CD4-positive, alpha-beta memory T cell (primary cell): ENCODE measurements at regions not wholly inside any gene's neighbourhood (a gene's known extent, or its start where the extent isn't known, plus 50 kb on each side); places are given as distances from the start of the nearest gene placed in this dataset.
A peak's percentile ranks its signal among the peaks of the same experiment; 100 is the strongest.

Experiments used
- CTCF ChIA-PET: fragments of 350-600 bp; sonication (Branson Sonifier 250); formaldehyde crosslinking; loops from one replicate; lab custom pipeline; 2021; ENCODE audit warnings: inconsistent platforms; ENCODE audit not compliant: partially characterized antibody; lab: Charles Lee
- POLR2A ChIA-PET: fragments of 350-600 bp; sonication (Branson Sonifier 250); formaldehyde crosslinking; loops from one replicate; lab custom pipeline; 2021; ENCODE audit not compliant: partially characterized antibody; lab: Charles Lee
- DNase-seq, 5 donors: peaks; one replicate each; pipeline versions ENCODE4 v3.0.0 to v3.0.0-alpha.2; 2020 to 2022; ENCODE audit warnings: mixed read lengths in 1 of 5
- H3K27ac ChIP-seq: one replicate; pipeline ENCODE4 v1.7.0; 2013; ENCODE audit warnings: low read depth, low read length
- H3K27me3 ChIP-seq: 2 replicates; pipeline ENCODE4 v1.7.0; 2013; ENCODE audit warnings: mild to moderate bottlenecking, low read length, moderate library complexity; ENCODE audit not compliant: insufficient read depth
- H3K36me3 ChIP-seq: 2 replicates; pipeline ENCODE4 v1.7.0; 2013; ENCODE audit warnings: mild to moderate bottlenecking, low read length, moderate library complexity; ENCODE audit not compliant: insufficient read depth
- H3K4me1 ChIP-seq: 2 replicates; pipeline ENCODE4 v1.7.0; 2013; ENCODE audit warnings: mild to moderate bottlenecking, low read length, moderate library complexity; ENCODE audit not compliant: insufficient read depth
- H3K4me3 ChIP-seq, 2 donors: one replicate each; pipeline ENCODE4 v1.7.0; 2013; ENCODE audit warnings: low read length in 2 of 2, mild to moderate bottlenecking in 1 of 2
- H3K9me3 ChIP-seq, 2 donors: one replicate each; pipeline ENCODE4 v1.7.0; 2013; ENCODE audit warnings: low read length in 2 of 2, control low read depth in 1 of 2; ENCODE audit not compliant: control insufficient read depth in 1 of 2
- H3K27ac Mint-ChIP-seq, 7 donors: one replicate each; pipeline ENCODE4 v1.8.0; 2020 to 2021; ENCODE audit warnings: mixed read lengths in 7 of 7, mild to moderate bottlenecking in 6 of 7, inconsistent platforms in 3 of 7, moderate library complexity in 3 of 7
- H3K27me3 Mint-ChIP-seq, 2 donors: one replicate each; pipeline ENCODE4 v1.8.0; 2020 to 2021; ENCODE audit warnings: mixed read lengths in 2 of 2
- H3K36me3 Mint-ChIP-seq, 2 donors: one replicate each; pipeline ENCODE4 v1.8.0; 2020 to 2021; ENCODE audit warnings: mixed read lengths in 2 of 2, inconsistent platforms in 1 of 2, mild to moderate bottlenecking in 1 of 2
- H3K4me1 Mint-ChIP-seq, 4 donors: one replicate each; pipeline ENCODE4 v1.8.0; 2020 to 2021; ENCODE audit warnings: mixed read lengths in 4 of 4, mild to moderate bottlenecking in 1 of 4
- H3K4me3 Mint-ChIP-seq, 8 donors: one replicate each; pipeline ENCODE4 v1.8.0; 2020 to 2021; ENCODE audit warnings: mixed read lengths in 8 of 8, mild to moderate bottlenecking in 7 of 8, moderate library complexity in 6 of 8, inconsistent platforms in 3 of 8
- H3K9me3 Mint-ChIP-seq, 8 donors: one replicate each; pipeline ENCODE4 v1.8.0; 2020 to 2021; ENCODE audit warnings: mixed read lengths in 8 of 8, mild to moderate bottlenecking in 5 of 8, inconsistent platforms in 3 of 8, moderate library complexity in 1 of 8
- intact Hi-C: fragments of 100-400 bp; cut with micrococcal nuclease; formaldehyde crosslinking; loops from one replicate; pipeline ENCODE4 v1.15.1; 2023

- Histone ChIP-seq H3K27ac (no peak overlapping the region), H3K9me3 (no peaks in the 10 kb centered on the region), H3K36me3 (no peaks in the 10 kb centered on the region), H3K27me3 (peaks cover 8% of the 10 kb centered on the region), H3K4me1 (no peaks in the 10 kb centered on the region), H3K4me3 (no peak overlapping the region)
- POLR2A ChIA-PET, result no interaction called here
- Mint-ChIP-seq H3K27me3 (peaks cover 8 to 27% of the 10 kb centered on the region in 2 donors), H3K27ac (no peak overlapping the region), H3K4me3 (no peak overlapping the region), H3K9me3 (peaks cover 0 to 4% (median 0%) of the 10 kb centered on the region in 8 donors), H3K36me3 (no peaks in the 10 kb centered on the region), H3K4me1 (peaks cover 0 to 1% (median 0%) of the 10 kb centered on the region in 4 donors)
- intact Hi-C loops, result no loop called here
- no peak for DNase-seq
- CTCF ChIA-PET, result interaction anchor here (1.6 kb wide), 1 partner anchor 9 kb away, joined by 3 read pairs; no protein-coding TSS in a partner anchor
Measured at GRCh38 chr18:59994357-59994756, 94.6 kb downstream of the PMAIP1 start.

- POLR2A ChIA-PET, result no interaction called here
Measured at GRCh38 chr18:59993560-59993959, 93.8 kb downstream of the PMAIP1 start.

GRCh38 chr18:59990121-59990823 is 90.5 kb downstream of the PMAIP1 start:
- no peaks in the 10 kb centered on the region for H3K9me3 ChIP-seq
- no peaks in the 10 kb centered on the region for H3K4me1 ChIP-seq
- no peak overlapping the region for H3K27ac ChIP-seq
- H3K36me3 Mint-ChIP-seq, result no peaks in the 10 kb centered on the region
- H3K27ac Mint-ChIP-seq, result no peak overlapping the region
- POLR2A ChIA-PET, result no interaction called here
- peaks cover 0 to 1% (median 0%) of the 10 kb centered on the region in 4 donors for H3K4me1 Mint-ChIP-seq
- no peak for DNase-seq
- no peak overlapping the region for H3K4me3 ChIP-seq
- H3K4me3 Mint-ChIP-seq, result no peak overlapping the region
- peaks cover 6 to 25% of the 10 kb centered on the region in 2 donors for H3K27me3 Mint-ChIP-seq
- CTCF ChIA-PET, result interaction anchor here (0.6 to 1.0 kb wide), 3 partner anchors 10 to 1511 kb away, joined by 3 read pairs; no protein-coding TSS in a partner anchor
- intact Hi-C loops, result no loop called here
- H3K36me3 ChIP-seq, result no peaks in the 10 kb centered on the region
- no peaks in the 10 kb centered on the region for H3K9me3 Mint-ChIP-seq
- peaks cover 8% of the 10 kb centered on the region for H3K27me3 ChIP-seq

More at GRCh38 chr18:59993560-59993959, 93.8 kb downstream of the PMAIP1 start:
- peaks cover 9 to 27% of the 10 kb centered on the region in 2 donors for H3K27me3 Mint-ChIP-seq
- Histone ChIP-seq H3K9me3 (no peaks in the 10 kb centered on the region), H3K4me1 (no peaks in the 10 kb centered on the region), H3K27ac (no peak overlapping the region), H3K27me3 (peaks cover 11% of the 10 kb centered on the region), H3K36me3 (no peaks in the 10 kb centered on the region), H3K4me3 (no peak overlapping the region)
- intact Hi-C loops, result no loop called here
- H3K27ac Mint-ChIP-seq, result no peak overlapping the region
- no peak overlapping the region for H3K4me3 Mint-ChIP-seq
- CTCF ChIA-PET, result interaction anchor here (1.6 kb wide), 1 partner anchor 8 kb away, joined by 3 read pairs; no protein-coding TSS in a partner anchor
- H3K4me1 Mint-ChIP-seq, result peaks cover 0 to 1% (median 0%) of the 10 kb centered on the region in 4 donors
- H3K36me3 Mint-ChIP-seq, result no peaks in the 10 kb centered on the region
- DNase-seq, result no peak
- H3K9me3 Mint-ChIP-seq, result peaks cover 0 to 4% (median 0%) of the 10 kb centered on the region in 8 donors

- no peak overlapping the region for H3K27ac Mint-ChIP-seq
- no peaks in the 10 kb centered on the region for H3K9me3 ChIP-seq
- no peaks in the 10 kb centered on the region for H3K9me3 Mint-ChIP-seq
- no peak overlapping the region for H3K4me3 Mint-ChIP-seq
- no peaks in the 10 kb centered on the region for H3K36me3 Mint-ChIP-seq
- CTCF ChIA-PET, result interaction anchor here (0.5 to 2.1 kb wide), 20 partner anchors 8 to 1914 kb away, joined by 3 to 12 read pairs (median 4); no protein-coding TSS in a partner anchor
- peaks cover 6 to 19% of the 10 kb centered on the region in 2 donors for H3K27me3 Mint-ChIP-seq
- peaks cover 0 to 1% (median 0%) of the 10 kb centered on the region in 4 donors for H3K4me1 Mint-ChIP-seq
- no peak overlapping the region for H3K4me3 ChIP-seq
- H3K27ac ChIP-seq, result no peak overlapping the region
- H3K36me3 ChIP-seq, result no peaks in the 10 kb centered on the region
- POLR2A ChIA-PET, result interaction anchor here (1.2 kb wide), 1 partner anchor 88 kb away, joined by 3 read pairs; the partner anchor contains the start of gene PMAIP1
- DNase-seq, result peak in 4 of 5 donors; percentile 26 to 35 (median 31)
- H3K27me3 ChIP-seq, result peaks cover 8% of the 10 kb centered on the region
- H3K4me1 ChIP-seq, result no peaks in the 10 kb centered on the region
- intact Hi-C loops, result loop anchor here (1.0 kb wide), 2 partner anchors 89 to 151 kb away; partner anchors contain the start of gene PMAIP1
Measured at GRCh38 chr18:59988098-59988706, 88.4 kb downstream of the PMAIP1 start.

GRCh38 chr18:59987102-59987501 is 87.3 kb downstream of the PMAIP1 start:
- Mint-ChIP-seq H3K27me3 (peaks cover 6 to 8% of the 10 kb centered on the region in 2 donors), H3K36me3 (no peaks in the 10 kb centered on the region), H3K9me3 (no peaks in the 10 kb centered on the region), H3K4me1 (peaks cover 0 to 1% (median 0%) of the 10 kb centered on the region in 4 donors), H3K4me3 (no peak overlapping the region), H3K27ac (no peak overlapping the region)
- Histone ChIP-seq H3K4me1 (no peaks in the 10 kb centered on the region), H3K9me3 (no peaks in the 10 kb centered on the region), H3K36me3 (no peaks in the 10 kb centered on the region), H3K4me3 (no peak overlapping the region), H3K27me3 (peaks cover 8% of the 10 kb centered on the region), H3K27ac (no peak overlapping the region)
- DNase-seq, result no peak
- ChIA-PET CTCF (interaction anchor here (1.1 to 2.0 kb wide), 5 partner anchors 9 to 1514 kb away, joined by 3 to 11 read pairs (median 6); no protein-coding TSS in a partner anchor), POLR2A (no interaction called here)
- intact Hi-C loops, result no loop called here

- ChIA-PET CTCF (interaction anchor here (1.4 kb wide), 1 partner anchor 8 kb away, joined by 3 read pairs; no protein-coding TSS in a partner anchor), POLR2A (no interaction called here)
- Mint-ChIP-seq H3K36me3 (no peaks in the 10 kb centered on the region), H3K9me3 (no peaks in the 10 kb centered on the region), H3K4me1 (peaks cover 0 to 1% (median 0%) of the 10 kb centered on the region in 4 donors), H3K27ac (no peak overlapping the region), H3K27me3 (peaks cover 6 to 8% of the 10 kb centered on the region in 2 donors), H3K4me3 (no peak overlapping the region)
- DNase-seq, result no peak
- Histone ChIP-seq H3K27ac (no peak overlapping the region), H3K4me1 (no peaks in the 10 kb centered on the region), H3K9me3 (no peaks in the 10 kb centered on the region), H3K4me3 (no peak overlapping the region), H3K36me3 (no peaks in the 10 kb centered on the region), H3K27me3 (peaks cover 5% of the 10 kb centered on the region)
- intact Hi-C loops, result no loop called here
Measured at GRCh38 chr18:59986139-59986538, 86.3 kb downstream of the PMAIP1 start.

GRCh38 chr18:59985289-59985688 is 85.5 kb downstream of the PMAIP1 start:
- Histone ChIP-seq H3K4me1 (no peaks in the 10 kb centered on the region), H3K27ac (no peak overlapping the region), H3K4me3 (no peak overlapping the region), H3K27me3 (peaks cover 5% of the 10 kb centered on the region), H3K36me3 (no peaks in the 10 kb centered on the region), H3K9me3 (no peaks in the 10 kb centered on the region)
- peaks cover 4 to 6% of the 10 kb centered on the region in 2 donors for H3K27me3 Mint-ChIP-seq
- intact Hi-C loops, result no loop called here
- no peaks in the 10 kb centered on the region for H3K9me3 Mint-ChIP-seq
- no peak overlapping the region for H3K27ac Mint-ChIP-seq
- ChIA-PET POLR2A (no interaction called here), CTCF (interaction anchor here (0.7 to 1.4 kb wide), 3 partner anchors 9 to 41 kb away, joined by 3 to 4 read pairs (median 3); no protein-coding TSS in a partner anchor)
- no peak for DNase-seq
- no peaks in the 10 kb centered on the region for H3K4me1 Mint-ChIP-seq
- H3K36me3 Mint-ChIP-seq, result no peaks in the 10 kb centered on the region
- H3K4me3 Mint-ChIP-seq, result no peak overlapping the region
